HEK293 (cell line): ENCODE measurements at regions not wholly inside any gene's neighbourhood (a gene's known extent, or its start where the extent isn't known, plus 50 kb on each side); places are given as distances from the start of the nearest gene placed in this dataset.

Source experiments
- KLF16 ChIP-seq: fragments of 450-650 bp; formaldehyde crosslinking; IDR thresholded peaks from 2 replicates; pipeline ENCODE4 v1.5.1; 2017; ENCODE audit warnings: missing biosample characterization, missing genetic modification characterization
- TCF7L2 ChIP-seq: IDR thresholded peaks from 2 replicates; pipeline ENCODE4 v1.6.1; 2011; ENCODE audit warnings: low read depth, mild to moderate bottlenecking, inconsistent platforms, low read length, moderate library complexity, borderline replicate concordance
- ZNF133 ChIP-seq: fragments of 450-650 bp; formaldehyde crosslinking; IDR thresholded peaks from 2 replicates; pipeline ENCODE4 v1.5.1; 2016; ENCODE audit warnings: missing biosample characterization, missing genetic modification characterization
- ZNF19 ChIP-seq: fragments of 450-650 bp; formaldehyde crosslinking; IDR thresholded peaks from 2 replicates; pipeline ENCODE4; 2016; ENCODE audit warnings: missing biosample characterization, missing genetic modification characterization, low read depth
- ZNF423 ChIP-seq: fragments of 450-650 bp; formaldehyde crosslinking; IDR thresholded peaks from 2 replicates; pipeline ENCODE4 v1.5.1; 2016; ENCODE audit warnings: missing biosample characterization, missing genetic modification characterization
- TF ChIP-seq, protein P1 (sequence below): fragments of 450-650 bp; formaldehyde crosslinking; IDR thresholded peaks from 2 replicates; pipeline ENCODE4 v1.5.1; 2016; ENCODE audit warnings: missing biosample characterization, missing genetic modification characterization
- TF ChIP-seq, protein P2 (sequence below): fragments of 450-650 bp; formaldehyde crosslinking; IDR thresholded peaks from 2 replicates; pipeline ENCODE4 v1.5.1; 2016; ENCODE audit warnings: missing biosample characterization, missing genetic modification characterization

DNA sequence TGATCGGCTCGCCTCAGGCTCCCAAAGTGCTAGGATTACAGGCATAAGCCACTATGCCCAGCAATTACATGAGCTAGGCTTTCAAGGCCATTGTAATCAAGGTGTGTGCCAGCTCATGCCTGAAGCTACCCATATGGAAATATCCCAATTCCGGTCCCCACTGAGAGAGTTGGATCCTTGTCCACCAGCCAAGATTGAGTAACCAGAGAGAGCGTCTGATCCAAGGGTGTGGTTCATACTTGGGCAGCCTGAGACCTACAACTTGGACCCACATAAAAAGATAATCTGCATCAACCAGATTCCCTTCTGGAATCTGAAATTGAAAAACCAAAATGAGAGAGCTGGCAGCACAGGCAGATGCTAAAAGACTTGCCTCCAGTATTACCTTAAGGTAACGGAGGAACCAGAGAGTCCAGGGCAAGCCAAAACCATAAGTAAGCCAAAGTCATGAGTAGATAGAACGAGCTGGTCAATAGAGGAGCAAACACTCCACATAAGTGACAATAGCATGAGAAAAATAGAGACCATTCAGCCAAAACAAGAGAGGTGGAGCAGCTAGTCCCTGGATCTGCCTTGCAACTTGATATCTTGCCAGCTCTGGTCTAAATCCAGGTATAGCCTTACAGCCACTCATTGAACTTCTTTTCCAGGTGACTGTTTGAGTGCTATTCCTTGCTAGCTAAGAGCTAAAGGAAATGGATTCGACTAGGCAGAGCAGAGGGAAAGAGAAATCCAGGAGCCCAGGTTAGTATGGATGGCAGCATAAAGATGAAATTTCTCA, 63.8 kb upstream of the ATP1A1 start:
- TF ChIP-seq ZNF133 (no peak), KLF16 (tag by site-specific recombination) (no peak), TCF7L2 (no peak), ZNF423 (tag by site-specific recombination) (no peak), ZNF19 (tag by site-specific recombination) (no peak)
- TF ChIP-seq, protein P1, sequence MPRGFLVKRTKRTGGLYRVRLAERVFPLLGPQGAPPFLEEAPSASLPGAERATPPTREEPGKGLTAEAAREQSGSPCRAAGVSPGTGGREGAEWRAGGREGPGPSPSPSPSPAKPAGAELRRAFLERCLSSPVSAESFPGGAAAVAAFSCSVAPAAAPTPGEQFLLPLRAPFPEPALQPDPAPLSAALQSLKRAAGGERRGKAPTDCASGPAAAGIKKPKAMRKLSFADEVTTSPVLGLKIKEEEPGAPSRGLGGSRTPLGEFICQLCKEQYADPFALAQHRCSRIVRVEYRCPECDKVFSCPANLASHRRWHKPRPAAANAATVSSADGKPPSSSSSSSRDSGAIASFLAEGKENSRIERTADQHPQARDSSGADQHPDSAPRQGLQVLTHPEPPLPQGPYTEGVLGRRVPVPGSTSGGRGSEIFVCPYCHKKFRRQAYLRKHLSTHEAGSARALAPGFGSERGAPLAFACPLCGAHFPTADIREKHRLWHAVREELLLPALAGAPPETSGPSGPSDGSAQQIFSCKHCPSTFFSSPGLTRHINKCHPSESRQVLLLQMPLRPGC: no peak
- TF ChIP-seq, protein P2, sequence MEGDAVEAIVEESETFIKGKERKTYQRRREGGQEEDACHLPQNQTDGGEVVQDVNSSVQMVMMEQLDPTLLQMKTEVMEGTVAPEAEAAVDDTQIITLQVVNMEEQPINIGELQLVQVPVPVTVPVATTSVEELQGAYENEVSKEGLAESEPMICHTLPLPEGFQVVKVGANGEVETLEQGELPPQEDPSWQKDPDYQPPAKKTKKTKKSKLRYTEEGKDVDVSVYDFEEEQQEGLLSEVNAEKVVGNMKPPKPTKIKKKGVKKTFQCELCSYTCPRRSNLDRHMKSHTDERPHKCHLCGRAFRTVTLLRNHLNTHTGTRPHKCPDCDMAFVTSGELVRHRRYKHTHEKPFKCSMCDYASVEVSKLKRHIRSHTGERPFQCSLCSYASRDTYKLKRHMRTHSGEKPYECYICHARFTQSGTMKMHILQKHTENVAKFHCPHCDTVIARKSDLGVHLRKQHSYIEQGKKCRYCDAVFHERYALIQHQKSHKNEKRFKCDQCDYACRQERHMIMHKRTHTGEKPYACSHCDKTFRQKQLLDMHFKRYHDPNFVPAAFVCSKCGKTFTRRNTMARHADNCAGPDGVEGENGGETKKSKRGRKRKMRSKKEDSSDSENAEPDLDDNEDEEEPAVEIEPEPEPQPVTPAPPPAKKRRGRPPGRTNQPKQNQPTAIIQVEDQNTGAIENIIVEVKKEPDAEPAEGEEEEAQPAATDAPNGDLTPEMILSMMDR: no peak
